ENCODE measurements at regions not wholly inside any gene's neighbourhood (a gene's known extent, or its start where the extent isn't known, plus 50 kb on each side); places are given as distances from the start of the nearest gene placed in this dataset.

GRCh38 chr11:15882876-15883454 lies 473.4 kb downstream of the SOX6 start:
- H3K9me3 ChIP-seq (replicated peaks): no peaks in the 10 kb centered on the region
- intact Hi-C loops (cut with micrococcal nuclease): no loop called here
- H3K27me3 ChIP-seq (ENCODE audit: low read depth): no peaks in the 10 kb centered on the region
- no peaks in the 10 kb centered on the region for H3K36me3 ChIP-seq
- peak overlapping the region; percentile 74 for H3K27ac ChIP-seq (replicated peaks)
- H3K4me3 ChIP-seq: no peak overlapping the region
- no peak for TF ChIP-seq CTCF (IDR thresholded peaks at IDR 0.05; ENCODE audit: borderline replicate concordance)
- H3K4me1 ChIP-seq: peaks cover 30% of the 10 kb centered on the region
- DNase-seq: no peak

GRCh38 chr11:15883455-15883920 lies 472.9 kb downstream of the SOX6 start:
- Histone ChIP-seq H3K36me3 (no peaks in the 10 kb centered on the region), H3K9me3 (replicated peaks) (no peaks in the 10 kb centered on the region), H3K27ac (replicated peaks) (peak overlapping the region; percentile 74), H3K4me1 (peaks cover 31% of the 10 kb centered on the region), H3K27me3 (ENCODE audit: low read depth) (no peaks in the 10 kb centered on the region), H3K4me3 (no peak overlapping the region)
- intact Hi-C loops (cut with micrococcal nuclease): no loop called here
- DNase-seq: no peak
- TF ChIP-seq CTCF (IDR thresholded peaks at IDR 0.05; ENCODE audit: borderline replicate concordance): no peak

- Histone ChIP-seq H3K4me1 (peaks cover 34% of the 10 kb centered on the region), H3K4me3 (no peak overlapping the region), H3K9me3 (replicated peaks) (no peaks in the 10 kb centered on the region), H3K36me3 (no peaks in the 10 kb centered on the region), H3K27me3 (ENCODE audit: low read depth) (no peaks in the 10 kb centered on the region), H3K27ac (replicated peaks) (peak overlapping the region; percentile 74)
- intact Hi-C loops (cut with micrococcal nuclease): no loop called here
- no peak for TF ChIP-seq CTCF (IDR thresholded peaks at IDR 0.05; ENCODE audit: borderline replicate concordance)
- DNase-seq: no peak
Observed at GRCh38 chr11:15884141-15884540, 472.2 kb downstream of the SOX6 start.

GRCh38 chr11:15884777-15885540 lies 471.4 kb downstream of the SOX6 start:
- DNase-seq: no peak
- Histone ChIP-seq H3K36me3 (no peaks in the 10 kb centered on the region), H3K4me1 (peaks cover 34% of the 10 kb centered on the region), H3K27ac (replicated peaks) (peak overlapping the region; percentile 74), H3K4me3 (no peak overlapping the region), H3K9me3 (replicated peaks) (no peaks in the 10 kb centered on the region), H3K27me3 (ENCODE audit: low read depth) (no peaks in the 10 kb centered on the region)
- intact Hi-C loops (cut with micrococcal nuclease): no loop called here
- TF ChIP-seq CTCF (IDR thresholded peaks at IDR 0.05; ENCODE audit: borderline replicate concordance): no peak

- peaks cover 34% of the 10 kb centered on the region for H3K4me1 ChIP-seq
- intact Hi-C loops (cut with micrococcal nuclease): no loop called here
- H3K27me3 ChIP-seq (ENCODE audit: low read depth): no peaks in the 10 kb centered on the region
- TF ChIP-seq CTCF (IDR thresholded peaks at IDR 0.05; ENCODE audit: borderline replicate concordance): no peak
- H3K27ac ChIP-seq (replicated peaks): no peak overlapping the region
- no peak for DNase-seq
- H3K36me3 ChIP-seq: no peaks in the 10 kb centered on the region
- H3K9me3 ChIP-seq (replicated peaks): no peaks in the 10 kb centered on the region
- H3K4me3 ChIP-seq: no peak overlapping the region
Observed at GRCh38 chr11:15885854-15886253, 470.5 kb downstream of the SOX6 start.
